ENCODE measurements at regions not wholly inside any gene's neighbourhood (a gene's known extent, or its start where the extent isn't known, plus 50 kb on each side); places are given as distances from the start of the nearest gene placed in this dataset.

DNA sequence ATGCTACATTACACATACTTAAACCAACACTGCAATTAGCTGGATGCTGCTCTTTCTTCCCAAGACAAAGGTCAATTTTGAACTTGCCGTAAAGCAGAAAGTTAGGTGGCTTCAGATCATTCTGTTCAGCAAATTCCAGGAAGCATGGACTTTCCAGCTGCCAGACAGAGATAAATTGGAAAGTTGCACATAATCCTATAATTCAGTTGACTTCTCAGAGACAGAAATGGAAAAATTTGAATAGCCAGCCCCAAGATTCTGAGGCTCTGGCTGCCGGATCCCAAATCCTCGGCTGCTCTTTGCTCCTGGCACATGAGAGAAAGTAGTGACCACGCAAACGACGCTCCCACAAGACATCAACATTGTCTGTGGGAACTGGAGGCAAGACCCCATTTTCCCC lies 105.0 kb upstream of the VIPR2 start:
- Histone ChIP-seq H3K4me1 (ENCODE audit: control insufficient read depth in 4 of 4, insufficient read depth in 4 of 4, low read length in 3 of 4) (no peaks in the 10 kb centered on the region), H3K9me3 (ENCODE audit: control insufficient read depth in 4 of 4, low read length in 3 of 4) (no peaks in the 10 kb centered on the region), H3K27me3 (ENCODE audit: control insufficient read depth in 4 of 4, insufficient read depth in 4 of 4, low read length in 3 of 4) (peaks cover 0 to 4% (median 3%) of the 10 kb centered on the region in 4 donors), H3K36me3 (ENCODE audit: control insufficient read depth in 4 of 4, insufficient read depth in 3 of 4, low read depth in 1 of 4, low read length in 3 of 4) (no peaks in the 10 kb centered on the region), H3K9ac (ENCODE audit: low read depth in 1 of 2, low read length in 2 of 2) (no peak overlapping the region), H3K27ac (ENCODE audit: low read depth in 1 of 2, low read length in 2 of 2) (no peak overlapping the region), H3K4me3 (ENCODE audit: low read depth in 1 of 3, low read length in 3 of 3) (no peak overlapping the region)
- TF ChIP-seq RAD21 (IDR thresholded peaks at IDR 0.05) = no peak
- TF ChIP-seq RXRA (IDR thresholded peaks at IDR 0.05) = no peak
- 74% methylated on average over 6 of the region's 6 CpGs for WGBS
- no peak for DNase-seq (ENCODE audit: low spot score)

DNA sequence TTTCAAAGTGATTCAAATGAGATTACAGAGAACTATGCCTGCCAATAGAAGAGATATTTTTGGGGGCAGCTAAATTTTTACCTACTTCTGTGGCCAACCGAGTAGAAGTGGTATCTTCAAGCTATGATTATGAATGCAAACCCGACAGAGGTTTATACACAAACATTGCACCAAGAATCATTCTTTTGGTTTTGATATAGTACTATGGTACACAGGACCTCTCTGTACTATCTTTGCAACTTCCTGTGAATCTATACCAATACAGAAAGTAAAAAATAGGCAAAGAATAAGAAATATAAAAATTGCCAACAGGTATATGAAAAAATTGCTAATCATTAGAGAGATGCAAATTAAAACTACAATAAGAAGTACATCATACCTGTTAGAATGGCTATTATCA lies 103.2 kb upstream of the VIPR2 start:
- Histone ChIP-seq H3K36me3 (ENCODE audit: control insufficient read depth in 4 of 4, insufficient read depth in 3 of 4, low read depth in 1 of 4, low read length in 3 of 4) (no peaks in the 10 kb centered on the region), H3K9me3 (ENCODE audit: control insufficient read depth in 4 of 4, low read length in 3 of 4) (no peaks in the 10 kb centered on the region), H3K27me3 (ENCODE audit: control insufficient read depth in 4 of 4, insufficient read depth in 4 of 4, low read length in 3 of 4) (peaks cover 0 to 4% (median 2%) of the 10 kb centered on the region in 4 donors), H3K4me1 (ENCODE audit: control insufficient read depth in 4 of 4, insufficient read depth in 4 of 4, low read length in 3 of 4) (no peaks in the 10 kb centered on the region), H3K27ac (ENCODE audit: low read depth in 1 of 2, low read length in 2 of 2) (no peak overlapping the region), H3K4me3 (ENCODE audit: low read depth in 1 of 3, low read length in 3 of 3) (no peak overlapping the region), H3K9ac (ENCODE audit: low read depth in 1 of 2, low read length in 2 of 2) (no peak overlapping the region)
- no peak for DNase-seq (ENCODE audit: low spot score)
- 62% methylated on average over 2 of the region's 2 CpGs for WGBS
- TF ChIP-seq FOXA1 (IDR thresholded peaks at IDR 0.05) = no peak

- 40% methylated on average over 2 of the region's 2 CpGs for WGBS
- no peaks in the 10 kb centered on the region for H3K9me3 ChIP-seq (ENCODE audit: control insufficient read depth in 4 of 4, low read length in 3 of 4)
- H3K27ac ChIP-seq (ENCODE audit: low read depth in 1 of 2, low read length in 2 of 2) = no peak overlapping the region
- TF ChIP-seq RXRA (IDR thresholded peaks at IDR 0.05) = no peak
- no peak for TF ChIP-seq HNF4A (conservative IDR thresholded peaks at IDR 0.05)
- no peak for TF ChIP-seq HNF4G (IDR thresholded peaks at IDR 0.05)
- no peaks in the 10 kb centered on the region for H3K4me1 ChIP-seq (ENCODE audit: control insufficient read depth in 4 of 4, insufficient read depth in 4 of 4, low read length in 3 of 4)
- H3K4me3 ChIP-seq (ENCODE audit: low read depth in 1 of 3, low read length in 3 of 3) = no peak overlapping the region
- DNase-seq (ENCODE audit: low spot score) = no peak
- H3K36me3 ChIP-seq (ENCODE audit: control insufficient read depth in 4 of 4, insufficient read depth in 3 of 4, low read depth in 1 of 4, low read length in 3 of 4) = no peaks in the 10 kb centered on the region
- peaks cover 0 to 4% (median 0%) of the 10 kb centered on the region in 4 donors for H3K27me3 ChIP-seq (ENCODE audit: control insufficient read depth in 4 of 4, insufficient read depth in 4 of 4, low read length in 3 of 4)
- no peak overlapping the region for H3K9ac ChIP-seq (ENCODE audit: low read depth in 1 of 2, low read length in 2 of 2)
Observed at GRCh38 chr7:159246702-159247480, 102.2 kb upstream of the VIPR2 start.

GRCh38 chr7:159240962-159241361 lies 96.3 kb upstream of the VIPR2 start:
- H3K4me1 ChIP-seq (ENCODE audit: control insufficient read depth in 4 of 4, insufficient read depth in 4 of 4, low read length in 3 of 4) = no peaks in the 10 kb centered on the region
- peaks cover 0 to 3% (median 0%) of the 10 kb centered on the region in 4 donors for H3K27me3 ChIP-seq (ENCODE audit: control insufficient read depth in 4 of 4, insufficient read depth in 4 of 4, low read length in 3 of 4)
- no peaks in the 10 kb centered on the region for H3K9me3 ChIP-seq (ENCODE audit: control insufficient read depth in 4 of 4, low read length in 3 of 4)
- 77% methylated on average over 4 of the region's 4 CpGs for WGBS
- TF ChIP-seq RAD21 (IDR thresholded peaks at IDR 0.05) (no peak), TAF1 (conservative IDR thresholded peaks at IDR 0.05) (no peak), NR2F2 (IDR thresholded peaks at IDR 0.05) (no peak), FOXA2 (IDR thresholded peaks at IDR 0.05) (no peak), GABPA (IDR thresholded peaks at IDR 0.05 in 1 of 2, conservative IDR thresholded peaks at IDR 0.05 in 1 of 2) (no peak), HNF4G (IDR thresholded peaks at IDR 0.05) (no peak), CTCF (IDR thresholded peaks at IDR 0.05; ENCODE audit: low read depth, low read length, missing input control) (no peak), REST (IDR thresholded peaks at IDR 0.05) (no peak), JUND (IDR thresholded peaks at IDR 0.05) (no peak)
- TF ChIP-seq, protein P1, sequence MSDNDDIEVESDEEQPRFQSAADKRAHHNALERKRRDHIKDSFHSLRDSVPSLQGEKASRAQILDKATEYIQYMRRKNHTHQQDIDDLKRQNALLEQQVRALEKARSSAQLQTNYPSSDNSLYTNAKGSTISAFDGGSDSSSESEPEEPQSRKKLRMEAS (IDR thresholded peaks at IDR 0.05) = no peak
- H3K4me3 ChIP-seq (ENCODE audit: low read depth in 1 of 3, low read length in 3 of 3) = no peak overlapping the region
- H3K9ac ChIP-seq (ENCODE audit: low read depth in 1 of 2, low read length in 2 of 2) = no peak overlapping the region
- no peak for DNase-seq (ENCODE audit: low spot score)
- H3K36me3 ChIP-seq (ENCODE audit: control insufficient read depth in 4 of 4, insufficient read depth in 3 of 4, low read depth in 1 of 4, low read length in 3 of 4) = no peaks in the 10 kb centered on the region
- no peak overlapping the region for H3K27ac ChIP-seq (ENCODE audit: low read depth in 1 of 2, low read length in 2 of 2)

Data from liver (tissue), 8 donors.